HEK293 (cell line): ENCODE measurements at regions not wholly inside any gene's neighbourhood (a gene's known extent, or its start where the extent isn't known, plus 50 kb on each side); places are given as distances from the start of the nearest gene placed in this dataset.

Source experiments
- CTCF ChIA-PET: fragments of 350-600 bp; formaldehyde crosslinking; extraction: SDS; loops from one replicate; lab custom pipeline; 2021; ENCODE audit warnings: antibody characterized with exemption; lab: Yijun Ruan, JAX
- POLR2A ChIA-PET: fragments of 300-600 bp; formaldehyde crosslinking; extraction: SDS; loops from one replicate; lab custom pipeline; 2020; ENCODE audit warnings: antibody characterized with exemption, inconsistent platforms; lab: Yijun Ruan, JAX
- H3K27ac ChIP-seq: fragments of 200-500 bp; sonication (Bioruptor generic); 2 replicates; pipeline ENCODE4 v1.5.1; 2014; ENCODE audit warnings: low read depth, low read length, control low read depth, inconsistent platforms; ENCODE audit errors: extremely low read depth
- H3K36me3 ChIP-seq, 2 experiments: fragments of 200-500 bp in 1 of 2; sonication (Bioruptor generic) in 1 of 2; 1 replicate in 1 of 2; 2 replicates in 1 of 2; pipeline ENCODE4 v1.5.1; 2014 to 2017; ENCODE audit warnings: inconsistent platforms in 2 of 2, low read length in 2 of 2; ENCODE audit not compliant: control insufficient read depth in 2 of 2, insufficient read depth in 1 of 2
- H3K4me1 ChIP-seq: fragments of 200-500 bp; sonication (Bioruptor generic); 2 replicates; pipeline ENCODE4 v1.5.1; 2014; ENCODE audit warnings: mild to moderate bottlenecking, low read length, inconsistent platforms; ENCODE audit not compliant: control insufficient read depth, insufficient read depth
- H3K4me3 ChIP-seq: 2 replicates; pipeline ENCODE4 v1.5.1; 2011; ENCODE audit warnings: low read depth, mild to moderate bottlenecking, control low read depth, low read length, moderate library complexity
- H3K9me3 ChIP-seq: fragments of 200-500 bp; sonication (Bioruptor generic); 2 replicates; pipeline ENCODE4 v1.5.1; 2014; ENCODE audit warnings: low read depth, low read length, inconsistent platforms; ENCODE audit not compliant: control insufficient read depth, insufficient read depth
- AEBP2 ChIP-seq: fragments of 450-650 bp; formaldehyde crosslinking; IDR thresholded peaks from 2 replicates; pipeline ENCODE4 v1.5.1; 2016; ENCODE audit warnings: missing biosample characterization, missing genetic modification characterization, borderline replicate concordance
- GLI2 ChIP-seq: fragments of 450-650 bp; formaldehyde crosslinking; IDR thresholded peaks from 2 replicates; pipeline ENCODE4; 2017; ENCODE audit warnings: missing biosample characterization, missing genetic modification characterization, low read depth, borderline replicate concordance
- GLI4 ChIP-seq: fragments of 450-650 bp; formaldehyde crosslinking; IDR thresholded peaks from 2 replicates; pipeline ENCODE4 v1.5.1; 2016; ENCODE audit warnings: missing biosample characterization, missing genetic modification characterization
- GLIS2 ChIP-seq: fragments of 450-650 bp; formaldehyde crosslinking; IDR thresholded peaks from 2 replicates; pipeline ENCODE4 v1.5.1; 2016; ENCODE audit warnings: missing biosample characterization, missing genetic modification characterization
- KLF10 ChIP-seq: fragments of 450-650 bp; IDR thresholded peaks from 2 replicates; pipeline ENCODE4 v1.5.1; 2018; ENCODE audit warnings: missing biosample characterization, mild to moderate bottlenecking, missing genetic modification characterization
- KLF8 ChIP-seq: fragments of 450-650 bp; formaldehyde crosslinking; IDR thresholded peaks from 2 replicates; pipeline ENCODE4 v1.5.1; 2016; ENCODE audit warnings: missing biosample characterization, missing genetic modification characterization
- PBX3 ChIP-seq: sonication (generic); formaldehyde crosslinking; IDR thresholded peaks from 2 replicates; pipeline ENCODE4 v1.8.1; 2022; ENCODE audit warnings: mild to moderate bottlenecking, moderate library complexity, missing genetic modification reagents
- SP7 ChIP-seq: fragments of 450-650 bp; formaldehyde crosslinking; IDR thresholded peaks from 2 replicates; pipeline ENCODE4 v1.5.1; 2016; ENCODE audit warnings: missing biosample characterization, missing genetic modification characterization
- YY2 ChIP-seq: fragments of 450-650 bp; formaldehyde crosslinking; IDR thresholded peaks from 2 replicates; pipeline ENCODE4 v1.5.1; 2016; ENCODE audit warnings: missing biosample characterization, missing genetic modification characterization
- ZBTB1 ChIP-seq: fragments of 450-650 bp; formaldehyde crosslinking; IDR thresholded peaks from 2 replicates; pipeline ENCODE4 v1.5.1; 2016; ENCODE audit warnings: missing biosample characterization, missing genetic modification characterization
- ZBTB26 ChIP-seq: fragments of 450-650 bp; formaldehyde crosslinking; optimal IDR thresholded peaks from 2 replicates; pipeline ENCODE3; 2016; ENCODE audit warnings: missing biosample characterization, mild to moderate bottlenecking, missing genetic modification characterization
- ZEB2 ChIP-seq: fragments of 450-650 bp; formaldehyde crosslinking; IDR thresholded peaks from 2 replicates; pipeline ENCODE4 v1.5.1; 2016; ENCODE audit warnings: missing biosample characterization, missing genetic modification characterization
- ZFP69B ChIP-seq: fragments of 450-650 bp; formaldehyde crosslinking; IDR thresholded peaks from 2 replicates; pipeline ENCODE4 v1.5.1; 2016; ENCODE audit warnings: missing biosample characterization, missing genetic modification characterization
- ZNF133 ChIP-seq: fragments of 450-650 bp; formaldehyde crosslinking; IDR thresholded peaks from 2 replicates; pipeline ENCODE4 v1.5.1; 2016; ENCODE audit warnings: missing biosample characterization, missing genetic modification characterization
- ZNF138 ChIP-seq: fragments of 450-650 bp; formaldehyde crosslinking; IDR thresholded peaks from 2 replicates; pipeline ENCODE4 v1.5.1; 2016; ENCODE audit warnings: missing biosample characterization, missing genetic modification characterization, borderline replicate concordance
- ZNF155 ChIP-seq: fragments of 450-650 bp; formaldehyde crosslinking; IDR thresholded peaks from 2 replicates; pipeline ENCODE4 v1.5.1; 2016; ENCODE audit warnings: missing biosample characterization, missing genetic modification characterization
- ZNF302 ChIP-seq: fragments of 450-650 bp; formaldehyde crosslinking; IDR thresholded peaks from 2 replicates; pipeline ENCODE4 v1.5.1; 2016; ENCODE audit warnings: missing biosample characterization, missing genetic modification characterization, low read depth
- ZNF362 ChIP-seq: fragments of 450-650 bp; formaldehyde crosslinking; IDR thresholded peaks from 2 replicates; pipeline ENCODE4 v1.5.1; 2016; ENCODE audit warnings: missing biosample characterization, missing genetic modification characterization
- ZNF366 ChIP-seq: fragments of 450-650 bp; formaldehyde crosslinking; conservative IDR thresholded peaks from 2 replicates; pipeline ENCODE4 v1.5.1; 2016; ENCODE audit warnings: missing biosample characterization, missing genetic modification characterization
- ZNF398 ChIP-seq: fragments of 450-650 bp; formaldehyde crosslinking; IDR thresholded peaks from 2 replicates; pipeline ENCODE4 v1.5.1; 2017; ENCODE audit warnings: missing biosample characterization, missing genetic modification characterization
- ZNF473 ChIP-seq: fragments of 450-650 bp; formaldehyde crosslinking; IDR thresholded peaks from 2 replicates; pipeline ENCODE4 v1.5.1; 2017; ENCODE audit warnings: missing biosample characterization, missing genetic modification characterization
- ZNF514 ChIP-seq: fragments of 450-650 bp; formaldehyde crosslinking; IDR thresholded peaks from 2 replicates; pipeline ENCODE4 v1.5.1; 2016; ENCODE audit warnings: missing biosample characterization, missing genetic modification characterization
- ZNF549 ChIP-seq: fragments of 450-650 bp; IDR thresholded peaks from 2 replicates; pipeline ENCODE4 v1.5.1; 2018; ENCODE audit warnings: missing biosample characterization, missing genetic modification characterization, mild to moderate bottlenecking, inconsistent platforms, moderate library complexity
- ZNF560 ChIP-seq: fragments of 450-650 bp; formaldehyde crosslinking; IDR thresholded peaks from 2 replicates; pipeline ENCODE4 v1.5.1; 2017; ENCODE audit warnings: missing biosample characterization, missing genetic modification characterization, borderline replicate concordance
- ZNF623 ChIP-seq: fragments of 450-650 bp; formaldehyde crosslinking; IDR thresholded peaks from 2 replicates; pipeline ENCODE4 v1.5.1; 2016; ENCODE audit warnings: missing biosample characterization, missing genetic modification characterization
- ZNF639 ChIP-seq: fragments of 450-650 bp; formaldehyde crosslinking; IDR thresholded peaks from 2 replicates; pipeline ENCODE4 v1.5.1; 2016; ENCODE audit warnings: missing biosample characterization, missing genetic modification characterization
- ZXDB ChIP-seq: fragments of 450-650 bp; formaldehyde crosslinking; IDR thresholded peaks from 2 replicates; pipeline ENCODE4 v1.5.1; 2016; ENCODE audit warnings: missing biosample characterization, missing genetic modification characterization
- TF ChIP-seq, protein P1 (sequence below): fragments of 450-650 bp; formaldehyde crosslinking; IDR thresholded peaks from 2 replicates; pipeline ENCODE4 v1.5.1; 2016; ENCODE audit warnings: missing biosample characterization, missing genetic modification characterization

DNA sequence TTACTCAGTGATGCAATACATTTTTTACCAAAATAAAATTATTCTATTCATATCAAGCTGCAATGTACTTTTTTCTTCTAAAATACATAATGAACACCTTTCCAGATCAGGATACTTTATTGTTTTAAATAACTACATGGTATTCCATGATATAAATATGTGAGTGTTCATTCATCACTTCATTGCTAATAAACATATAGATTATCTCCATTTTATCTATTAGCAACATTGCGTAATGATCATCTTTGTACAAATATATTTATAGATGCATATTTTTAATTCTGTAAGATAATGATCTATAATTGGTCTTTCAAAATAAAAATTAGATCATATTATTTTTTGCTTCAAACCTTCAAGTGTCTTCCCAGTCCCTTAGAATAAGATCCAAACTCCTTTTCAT, 156.1 kb upstream of the HHIP start:
- Histone ChIP-seq H3K4me1 (no peaks in the 10 kb centered on the region), H3K4me3 (no peak overlapping the region), H3K36me3 (no peaks in the 10 kb centered on the region), H3K9me3 (no peaks in the 10 kb centered on the region), H3K27ac (no peak overlapping the region)
- CTCF ChIA-PET, result no interaction called here
- TF ChIP-seq KLF8 (no peak), KLF10 (no peak), ZEB2 (no peak), AEBP2 (tag by site-specific recombination) (no peak), ZNF514 (tag by site-specific recombination) (no peak), ZNF362 (no peak), ZNF155 (tag by site-specific recombination) (no peak), ZNF560 (tag by site-specific recombination) (no peak), SP7 (tag by site-specific recombination) (no peak), ZNF366 (tag by site-specific recombination) (no peak), GLIS2 (tag by site-specific recombination) (no peak), GLI2 (tag by site-specific recombination) (no peak), GLI4 (tag by site-specific recombination) (no peak), ZNF398 (tag by site-specific recombination) (no peak), ZBTB26 (tag by site-specific recombination) (no peak)
- TF ChIP-seq, protein P1, sequence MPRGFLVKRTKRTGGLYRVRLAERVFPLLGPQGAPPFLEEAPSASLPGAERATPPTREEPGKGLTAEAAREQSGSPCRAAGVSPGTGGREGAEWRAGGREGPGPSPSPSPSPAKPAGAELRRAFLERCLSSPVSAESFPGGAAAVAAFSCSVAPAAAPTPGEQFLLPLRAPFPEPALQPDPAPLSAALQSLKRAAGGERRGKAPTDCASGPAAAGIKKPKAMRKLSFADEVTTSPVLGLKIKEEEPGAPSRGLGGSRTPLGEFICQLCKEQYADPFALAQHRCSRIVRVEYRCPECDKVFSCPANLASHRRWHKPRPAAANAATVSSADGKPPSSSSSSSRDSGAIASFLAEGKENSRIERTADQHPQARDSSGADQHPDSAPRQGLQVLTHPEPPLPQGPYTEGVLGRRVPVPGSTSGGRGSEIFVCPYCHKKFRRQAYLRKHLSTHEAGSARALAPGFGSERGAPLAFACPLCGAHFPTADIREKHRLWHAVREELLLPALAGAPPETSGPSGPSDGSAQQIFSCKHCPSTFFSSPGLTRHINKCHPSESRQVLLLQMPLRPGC (tag by site-specific recombination), result no peak
- POLR2A ChIA-PET, result no interaction called here

GRCh38 chr4:144494280-144494679, 151.7 kb upstream of the HHIP start:
- no peaks in the 10 kb centered on the region for H3K4me1 ChIP-seq
- POLR2A ChIA-PET, result no interaction called here
- no peak overlapping the region for H3K4me3 ChIP-seq
- H3K36me3 ChIP-seq, result no peaks in the 10 kb centered on the region
- CTCF ChIA-PET, result no interaction called here
- H3K27ac ChIP-seq, result no peak overlapping the region
- TF ChIP-seq ZNF549 (tag by site-specific recombination) (no peak), ZNF133 (tag by site-specific recombination) (no peak), ZBTB1 (tag by site-specific recombination) (no peak), SP7 (tag by site-specific recombination) (no peak), ZFP69B (no peak), YY2 (tag by site-specific recombination) (no peak), ZNF138 (tag by site-specific recombination) (no peak), ZNF473 (tag by site-specific recombination) (no peak), ZNF302 (no peak), ZNF623 (tag by site-specific recombination) (no peak), ZNF639 (tag by site-specific recombination) (no peak), PBX3 (no peak), ZXDB (tag by site-specific recombination) (no peak), KLF10 (no peak)
- no peaks in the 10 kb centered on the region for H3K9me3 ChIP-seq
